Heart right ventricle (tissue), 16 donors: ENCODE measurements at regions not wholly inside any gene's neighbourhood (a gene's known extent, or its start where the extent isn't known, plus 50 kb on each side); places are given as distances from the start of the nearest gene placed in this dataset.

Experiments used
- ATAC-seq, 8 donors: fragments of 200-7000 bp; cut with Tn5 transposase; one replicate each; pipeline ENCODE4 v1.9.1; 2020; ENCODE audit warnings: mild to moderate bottlenecking in 8 of 8, moderate library complexity in 8 of 8, moderate number of reproducible peaks in 1 of 8
- DNase-seq, 2 donors: peaks; one replicate each; pipeline ENCODE4 v3.0.0-alpha.2; 2020
- H3K27ac ChIP-seq, 10 donors: fragments of 200-600 bp; sonication (generic) in 2 of 10; one replicate each; pipeline versions ENCODE4 v1.5.0 to v1.8.0; 2020 to 2022; ENCODE audit warnings: mild to moderate bottlenecking in 3 of 10
- H3K27me3 ChIP-seq, 7 donors: fragments of 200-600 bp; one replicate each; pipeline ENCODE4 v1.8.0; 2021 to 2022; ENCODE audit warnings: mild to moderate bottlenecking in 2 of 7
- H3K36me3 ChIP-seq, 9 donors: fragments of 200-600 bp; sonication (generic) in 1 of 9; one replicate each; pipeline versions ENCODE4 v1.5.0 to v1.8.0; 2020 to 2022; ENCODE audit warnings: mild to moderate bottlenecking in 2 of 9
- H3K4me1 ChIP-seq, 9 donors: fragments of 200-600 bp; sonication (generic) in 1 of 9; one replicate each; pipeline versions ENCODE4 v1.5.0 to v1.8.0; 2020 to 2022; ENCODE audit warnings: mild to moderate bottlenecking in 4 of 9
- H3K4me3 ChIP-seq, 10 donors: fragments of 200-600 bp; sonication (generic) in 2 of 10; one replicate each; pipeline versions ENCODE4 v1.5.0 to v1.8.0; 2020 to 2022; ENCODE audit warnings: mild to moderate bottlenecking in 7 of 10, moderate library complexity in 2 of 10
- H3K9me3 ChIP-seq, 11 donors: fragments of 200-600 bp in 10 of 11; sonication (generic) in 2 of 11; one replicate each; pipeline versions ENCODE4 v1.5.0 to v1.8.0; 2013 to 2022; ENCODE audit warnings: mild to moderate bottlenecking in 2 of 11, control low read depth in 1 of 11, moderate library complexity in 1 of 11
- WGBS, 2 donors: extraction: QIAGEN DNeasy Blood & Tissue Kit; methylation state at CpG; one replicate each; pipeline ENCODE4 v1.1.7; 2013; ENCODE audit warnings: inconsistent platforms in 1 of 2; 5-methylcytosine and 5-hydroxymethylcytosine counted together
- intact Hi-C, 10 donors: fragments of 100-400 bp; cut with DNase I; formaldehyde crosslinking; loops; one replicate each; pipeline versions ENCODE4 v1.11.1 to v1.14.2; 2022
- TF ChIP-seq, protein P1 (sequence below), 9 donors: fragments of 200-600 bp; sonication (generic) in 2 of 9; IDR thresholded peaks; one replicate each; pipeline versions ENCODE4 v1.5.0 to v1.8.0; 2021 to 2022; ENCODE audit warnings: antibody characterized with exemption in 9 of 9, mild to moderate bottlenecking in 5 of 9, moderate library complexity in 1 of 9
- donor health status: Arrhythmogenic right ventricular cardiomyopathy.
- donor health status: ischemic (EF 13 %, LVEDD 7.1; RV severe dilation, severe dysfunction).
- donor health status: healthy with polysubstance abuse.
- donor health status: DM: no; HTN: yes; CAD: no.
- donor health status: DM: no; HTN: no; CAD: no.
- donor health status: ischemic (EF 25% LVEDD 6.9; RV normal size, moderate dysfunction).
- donor health status: ischemic (EF 25% LVEDD 5.7; RV mildly dilated, moderate dysfunction).
- donor health status: healthy.
- donor health status: DM: yes; HTN: yes; CAD: no.
- donor health status: Ischemic cardiomyopathy.
- donor health status: ischemic (EF 35%, LVEDD 5.7; RV mildly dilated, moderate dysfunction).
- donor health status: nonischemic (EF 11% LVEDD 7.7; RV severe dilation, severe dysfunction).
- donor health status: DM: yes; HTN: yes; CAD: no.
- donor health status: PGD.
- donor health status: ischemic (EF 29% LVEDD 5.4; RV normal size, mild dysfunction).
- donor health status: nonischemic (EF 23%, LVEDD 6.1; RV moderate dilation, normal function).

DNA sequence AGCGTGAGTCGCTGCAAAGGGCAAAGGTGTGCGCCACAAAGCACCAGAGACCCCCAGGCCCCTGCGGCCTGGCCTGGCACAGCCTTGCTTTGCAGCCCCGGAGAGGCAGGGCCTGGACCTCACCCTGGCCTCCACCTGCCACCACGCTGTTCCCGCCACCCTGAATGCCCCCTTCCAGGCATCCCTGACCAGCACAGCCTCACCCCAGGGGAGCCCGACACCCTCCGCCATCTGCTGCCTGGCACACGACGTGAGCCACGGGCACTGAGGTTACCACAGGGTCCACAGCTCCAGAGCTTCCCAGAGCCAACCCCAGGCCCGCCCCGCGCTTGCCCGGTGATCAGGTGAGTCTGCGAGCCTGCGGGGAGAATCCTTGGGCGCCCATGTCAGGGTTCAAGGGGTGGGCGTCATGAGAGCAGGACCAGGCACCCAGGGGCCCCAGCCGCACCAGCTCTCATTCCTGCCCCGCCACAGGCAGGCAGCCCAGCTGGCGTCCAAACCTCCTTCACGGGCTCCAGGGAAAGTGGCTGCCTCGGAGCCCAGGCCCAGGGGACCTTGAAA, 171.3 kb downstream of the BRD1 start:
- Histone ChIP-seq H3K9me3 (peaks cover 0 to 12% (median 0%) of the 10 kb centered on the region in 11 donors), H3K27me3 (peaks cover 0 to 21% (median 0%) of the 10 kb centered on the region in 7 donors), H3K36me3 (peaks cover 0 to 3% (median 0%) of the 10 kb centered on the region in 9 donors), H3K4me3 (peak overlapping the region; percentile 34 to 76 (median 65)), H3K4me1 (peaks cover 0 to 52% (median 30%) of the 10 kb centered on the region in 9 donors), H3K27ac (peak overlapping the region; percentile 60 to 91 (median 85))
- 77 to 80% methylated on average over 25 of the region's 25 CpGs for WGBS, 2 donors
- TF ChIP-seq, protein P1, sequence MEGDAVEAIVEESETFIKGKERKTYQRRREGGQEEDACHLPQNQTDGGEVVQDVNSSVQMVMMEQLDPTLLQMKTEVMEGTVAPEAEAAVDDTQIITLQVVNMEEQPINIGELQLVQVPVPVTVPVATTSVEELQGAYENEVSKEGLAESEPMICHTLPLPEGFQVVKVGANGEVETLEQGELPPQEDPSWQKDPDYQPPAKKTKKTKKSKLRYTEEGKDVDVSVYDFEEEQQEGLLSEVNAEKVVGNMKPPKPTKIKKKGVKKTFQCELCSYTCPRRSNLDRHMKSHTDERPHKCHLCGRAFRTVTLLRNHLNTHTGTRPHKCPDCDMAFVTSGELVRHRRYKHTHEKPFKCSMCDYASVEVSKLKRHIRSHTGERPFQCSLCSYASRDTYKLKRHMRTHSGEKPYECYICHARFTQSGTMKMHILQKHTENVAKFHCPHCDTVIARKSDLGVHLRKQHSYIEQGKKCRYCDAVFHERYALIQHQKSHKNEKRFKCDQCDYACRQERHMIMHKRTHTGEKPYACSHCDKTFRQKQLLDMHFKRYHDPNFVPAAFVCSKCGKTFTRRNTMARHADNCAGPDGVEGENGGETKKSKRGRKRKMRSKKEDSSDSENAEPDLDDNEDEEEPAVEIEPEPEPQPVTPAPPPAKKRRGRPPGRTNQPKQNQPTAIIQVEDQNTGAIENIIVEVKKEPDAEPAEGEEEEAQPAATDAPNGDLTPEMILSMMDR (IDR thresholded peaks at IDR 0.05): no peak
- ATAC-seq: no peak
- no peak for DNase-seq
- intact Hi-C loops: loop anchor here in 1 of 10 donors (5.0 kb wide), 1 partner anchor 66 kb away; no protein-coding TSS in a partner anchor

DNA sequence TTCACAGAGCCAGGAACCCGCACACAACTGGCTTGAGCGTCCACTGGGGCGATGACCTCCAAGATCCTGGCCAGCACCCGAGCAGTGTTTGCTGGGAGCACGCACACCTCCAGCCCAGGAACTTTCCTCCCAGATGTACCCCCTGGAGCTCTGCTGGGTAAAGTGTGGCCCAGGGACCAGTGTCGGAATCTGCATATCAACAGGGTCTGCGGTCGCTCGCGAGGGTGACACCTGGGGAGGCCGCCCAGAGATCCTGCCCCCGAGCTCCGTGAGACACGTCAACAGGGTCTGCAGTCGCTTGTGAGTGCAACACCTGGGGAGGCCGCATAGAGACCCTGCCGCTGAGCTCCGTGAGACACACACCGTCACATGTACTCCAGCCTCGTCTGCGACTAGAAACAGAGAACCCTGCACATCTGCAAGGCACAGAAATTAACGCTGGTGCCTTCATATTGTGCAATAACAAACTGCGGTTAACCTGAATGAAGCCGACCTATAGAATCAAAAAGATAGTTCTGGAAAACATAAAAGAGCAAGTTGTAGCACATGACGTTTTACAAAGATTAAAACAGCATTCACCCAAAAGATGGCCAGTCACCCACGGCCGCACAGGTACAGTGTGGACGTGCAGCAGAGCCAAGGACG, 172.4 kb downstream of the BRD1 start:
- Histone ChIP-seq H3K4me3 (peak overlapping the region in 2 of 10 donors; percentile 69 to 76), H3K36me3 (peaks cover 0 to 8% (median 0%) of the 10 kb centered on the region in 9 donors), H3K4me1 (peaks cover 0 to 52% (median 30%) of the 10 kb centered on the region in 9 donors), H3K9me3 (peaks cover 0 to 21% (median 0%) of the 10 kb centered on the region in 11 donors), H3K27ac (peak overlapping the region in 1 of 10 donors; percentile 91), H3K27me3 (peaks cover 0 to 15% (median 0%) of the 10 kb centered on the region in 7 donors)
- ATAC-seq (no peak), DNase-seq (no peak)
- TF ChIP-seq, protein P1 (IDR thresholded peaks at IDR 0.05): no peak
- intact Hi-C loops: loop anchor here in 1 of 10 donors (5.0 kb wide), 1 partner anchor 67 kb away; no protein-coding TSS in a partner anchor
- WGBS, 2 donors: 51 to 61% methylated on average over 29 of the region's 29 CpGs

DNA sequence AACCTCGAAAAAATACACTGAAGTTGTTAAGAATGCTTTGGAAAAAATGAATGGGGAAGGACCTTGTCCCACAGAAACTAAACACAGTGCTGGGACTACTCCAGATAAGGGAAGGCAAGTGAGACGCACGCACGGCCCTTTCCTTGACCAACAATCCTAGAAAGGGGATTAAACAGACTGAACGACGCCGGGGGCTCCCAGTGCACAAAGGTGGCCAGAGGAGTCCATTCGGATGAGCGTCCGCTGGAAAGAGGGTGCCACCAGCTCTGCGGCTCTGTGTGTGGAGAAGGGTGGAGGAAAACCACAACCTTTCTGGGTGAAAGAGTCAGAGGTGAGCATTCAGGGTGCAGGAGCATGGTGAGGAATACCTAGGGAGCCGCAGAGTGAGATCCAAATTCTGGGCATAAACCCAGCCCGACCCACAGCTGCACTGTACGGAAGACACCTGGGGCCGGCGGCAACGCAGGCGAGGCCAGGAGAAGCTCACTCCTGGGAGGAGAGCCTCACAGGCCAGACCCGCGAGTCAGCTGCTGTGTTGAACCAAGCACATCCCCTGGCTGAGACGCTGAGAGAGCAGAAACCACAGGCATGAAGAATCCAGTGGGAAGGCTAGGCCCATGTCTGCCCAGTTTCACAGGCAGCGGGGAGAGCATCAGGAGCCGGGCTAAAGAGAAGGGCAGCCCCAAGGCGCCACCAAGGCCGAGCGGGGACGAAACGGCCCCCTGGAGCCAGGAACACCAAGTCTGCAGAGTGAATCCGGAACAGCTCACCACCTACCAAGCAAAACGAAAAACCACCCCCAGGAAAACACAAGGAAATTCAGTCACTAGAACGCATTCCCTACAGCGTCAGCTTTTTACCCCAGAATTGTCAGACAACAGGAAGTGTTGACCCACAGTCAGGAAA, 177.1 kb downstream of the BRD1 start:
- TF ChIP-seq, protein P1 (IDR thresholded peaks at IDR 0.05): no peak
- H3K27ac ChIP-seq: no peak overlapping the region
- intact Hi-C loops: no loop called here
- H3K4me1 ChIP-seq: peaks cover 0 to 17% (median 5%) of the 10 kb centered on the region in 9 donors
- DNase-seq (no peak), ATAC-seq (no peak)
- 86% methylated on average over 32 of the region's 32 CpGs for WGBS, 2 donors
- H3K4me3 ChIP-seq: no peak overlapping the region
- peaks cover 0 to 21% (median 0%) of the 10 kb centered on the region in 11 donors for H3K9me3 ChIP-seq
- H3K36me3 ChIP-seq: peaks cover 0 to 11% (median 0%) of the 10 kb centered on the region in 9 donors
- peaks cover 0 to 12% (median 5%) of the 10 kb centered on the region in 7 donors for H3K27me3 ChIP-seq
